HG03196 (cell line): ENCODE measurements at regions not wholly inside any gene's neighbourhood (a gene's known extent, or its start where the extent isn't known, plus 50 kb on each side); places are given as distances from the start of the nearest gene placed in this dataset.
"Not testable (repeated sequence)": the region's sequence is repeated elsewhere in the genome, so short reads cannot be mapped to it uniquely, and the experiment has no call there.

Source experiments
- ATAC-seq: cut with Tn5 transposase; IDR thresholded peaks from one replicate; pipeline ENCODE4 v1.9.1; 2021; ENCODE audit not compliant: unreplicated experiment

GRCh38 chr1:198932351-198932991, 293.6 kb downstream of the PTPRC start:
- ATAC-seq, result no peak

GRCh38 chr1:198933515-198934222, 294.8 kb downstream of the PTPRC start:
- no peak for ATAC-seq

GRCh38 chr1:198934426-198934825, 295.6 kb downstream of the PTPRC start:
- no peak for ATAC-seq

- no peak for ATAC-seq
Measured at GRCh38 chr1:198934901-198935305, 296.1 kb downstream of the PTPRC start.

- peak; percentile 55 for ATAC-seq
Measured at GRCh38 chr1:198935306-198935921, 296.6 kb downstream of the PTPRC start.

GRCh38 chr1:198936371-198937083, 297.7 kb downstream of the PTPRC start:
- no peak for ATAC-seq

- peak; percentile 91 for ATAC-seq
Measured at GRCh38 chr1:198937231-198938031, 298.6 kb downstream of the PTPRC start.

- no peak for ATAC-seq
Measured at GRCh38 chr1:198939286-198939685, 300.4 kb downstream of the PTPRC start.

GRCh38 chr1:198939956-198940355, 301.1 kb downstream of the PTPRC start:
- no peak for ATAC-seq

- ATAC-seq, result no peak
Measured at GRCh38 chr1:198942466-198942865, 303.6 kb downstream of the PTPRC start.

- no peak for ATAC-seq
Measured at GRCh38 chr1:198943484-198944187, 304.8 kb downstream of the PTPRC start.

- no peak for ATAC-seq
Measured at GRCh38 chr1:198947456-198947855, 308.6 kb downstream of the PTPRC start.

- no peak for ATAC-seq
Measured at GRCh38 chr1:198948895-198949659, 310.2 kb downstream of the PTPRC start.

- no peak for ATAC-seq
Measured at GRCh38 chr1:198950036-198950435, 311.2 kb downstream of the PTPRC start.

GRCh38 chr1:198955085-198955484, 316.2 kb downstream of the PTPRC start:
- ATAC-seq, result no peak

GRCh38 chr1:198957044-198957443, 318.2 kb downstream of the PTPRC start:
- no peak for ATAC-seq

GRCh38 chr1:198959032-198959431, 320.2 kb downstream of the PTPRC start:
- ATAC-seq, result no peak

- ATAC-seq, result no peak
Measured at GRCh38 chr1:198959676-198960075, 320.8 kb downstream of the PTPRC start.

- not testable (repeated sequence) for ATAC-seq
Measured at GRCh38 chr1:198963796-198964195, 325.0 kb downstream of the PTPRC start.
